Loucy (cell line): ENCODE measurements at regions not wholly inside any gene's neighbourhood (a gene's known extent, or its start where the extent isn't known, plus 50 kb on each side); places are given as distances from the start of the nearest gene placed in this dataset.

Source experiments
- H2AFZ ChIP-seq: fragments of 200-600 bp; sonication (generic); 2 replicates; pipeline ENCODE4 v1.6.0; 2016; ENCODE audit warnings: antibody characterized with exemption, mild to moderate bottlenecking, low read length, moderate library complexity
- H3F3A ChIP-seq: fragments of 200-600 bp; 2 replicates; pipeline ENCODE4 v1.6.0; 2016; ENCODE audit warnings: antibody characterized with exemption, low read depth, mild to moderate bottlenecking
- H3K27me3 ChIP-seq: fragments of 200-600 bp; sonication (generic); 2 replicates; pipeline ENCODE4 v1.6.1; 2014; ENCODE audit warnings: low read length, mild to moderate bottlenecking; ENCODE audit not compliant: insufficient read depth, poor library complexity, severe bottlenecking
- H3K36me3 ChIP-seq: fragments of 200-600 bp; sonication (generic); 2 replicates; pipeline ENCODE4 v1.6.1; 2016; ENCODE audit warnings: low read length; ENCODE audit not compliant: insufficient read depth
- H3K4me1 ChIP-seq: fragments of 200-600 bp; sonication (generic); 2 replicates; pipeline ENCODE4 v1.5.1; 2014; ENCODE audit warnings: low read length, mild to moderate bottlenecking; ENCODE audit not compliant: insufficient read depth, poor library complexity, severe bottlenecking
- H3K4me2 ChIP-seq: fragments of 200-600 bp; sonication (generic); 2 replicates; pipeline ENCODE4 v1.6.0; 2014; ENCODE audit warnings: antibody characterized with exemption, low read length, low read depth, mild to moderate bottlenecking; ENCODE audit not compliant: poor library complexity, severe bottlenecking
- H3K4me3 ChIP-seq: fragments of 200-600 bp; sonication (generic); 2 replicates; pipeline ENCODE4 v1.5.1; 2014; ENCODE audit warnings: low read length, mild to moderate bottlenecking, mixed read lengths; ENCODE audit not compliant: poor library complexity, severe bottlenecking
- H3K79me2 ChIP-seq: fragments of 200-600 bp; sonication (generic); 2 replicates; pipeline ENCODE4 v1.6.1; 2014; ENCODE audit warnings: low read length; ENCODE audit not compliant: insufficient read depth
- H3K9ac ChIP-seq: fragments of 200-600 bp; sonication (generic); 2 replicates; pipeline ENCODE4 v1.6.0; 2014; ENCODE audit warnings: mild to moderate bottlenecking, low read depth, low read length, moderate library complexity; ENCODE audit not compliant: poor library complexity, severe bottlenecking
- H3K9me2 ChIP-seq: fragments of 200-600 bp; sonication (generic); replicated peaks from 2 replicates; pipeline ENCODE4 v1.6.1; 2016; ENCODE audit warnings: low read depth, low read length, mixed read lengths
- H3K9me3 ChIP-seq: fragments of 200-600 bp; sonication (generic); 2 replicates; pipeline ENCODE4 v1.6.1; 2014; ENCODE audit warnings: mild to moderate bottlenecking, antibody characterized with exemption, low read length, low read depth; ENCODE audit not compliant: insufficient read depth
- H4K20me1 ChIP-seq: fragments of 200-600 bp; sonication (generic); 2 replicates; pipeline ENCODE4 v1.6.0; 2014; ENCODE audit warnings: antibody characterized with exemption, low read length, mild to moderate bottlenecking; ENCODE audit not compliant: insufficient read depth, poor library complexity, severe bottlenecking
- CTCF ChIP-seq: fragments of 200-600 bp; sonication (generic); conservative IDR thresholded peaks from 2 replicates; pipeline ENCODE4 v1.5.1; 2014; ENCODE audit warnings: mild to moderate bottlenecking, antibody characterized with exemption, low read length
- EZH2phosphoT487 ChIP-seq: fragments of 200-600 bp; IDR thresholded peaks from 2 replicates; pipeline ENCODE4 v1.6.1; 2018; ENCODE audit warnings: antibody characterized with exemption, mild to moderate bottlenecking, moderate library complexity, borderline replicate concordance

DNA sequence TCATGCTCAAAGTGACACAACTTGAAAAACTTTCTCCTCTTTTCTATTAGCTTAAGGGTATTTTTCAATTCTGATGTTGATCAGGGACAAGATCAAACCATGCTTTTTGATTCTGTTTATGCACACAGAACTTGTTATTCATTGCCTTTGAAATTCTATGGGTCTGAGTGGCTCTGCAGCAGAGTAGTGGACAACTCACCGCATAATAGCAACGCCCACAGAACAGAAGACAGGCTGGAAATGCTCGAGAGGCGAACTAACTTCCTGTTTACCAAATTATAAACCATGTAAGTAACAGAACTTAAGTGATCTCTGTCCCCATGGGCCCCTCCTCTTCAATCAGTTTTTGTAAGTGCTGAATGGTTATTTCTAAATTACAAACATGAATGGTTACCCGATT is 131.2 kb downstream of the CBLN2 start:
- Histone ChIP-seq H3K27me3 (no peaks in the 10 kb centered on the region), H3K79me2 (no peaks in the 10 kb centered on the region), H3K4me1 (no peaks in the 10 kb centered on the region), H3K9me3 (no peaks in the 10 kb centered on the region), H3K36me3 (no peaks in the 10 kb centered on the region), H3K4me3 (no peak overlapping the region), H3K4me2 (no peak overlapping the region), H4K20me1 (no peaks in the 10 kb centered on the region), H3K9ac (no peak overlapping the region), H3F3A (no peaks in the 10 kb centered on the region), H3K9me2 (no peaks in the 10 kb centered on the region), H2AFZ (no peak overlapping the region)
- TF ChIP-seq EZH2phosphoT487, result no peak
- TF ChIP-seq CTCF, result no peak

GRCh38 chr18:72411261-72411660 is 132.9 kb downstream of the CBLN2 start:
- H3K4me2 ChIP-seq, result no peak overlapping the region
- H3K79me2 ChIP-seq, result no peaks in the 10 kb centered on the region
- no peak overlapping the region for H3K4me3 ChIP-seq
- no peaks in the 10 kb centered on the region for H3F3A ChIP-seq
- TF ChIP-seq CTCF, result no peak
- TF ChIP-seq EZH2phosphoT487, result no peak
- H3K9me3 ChIP-seq, result no peaks in the 10 kb centered on the region
- no peaks in the 10 kb centered on the region for H4K20me1 ChIP-seq
- no peaks in the 10 kb centered on the region for H3K27me3 ChIP-seq
- no peak overlapping the region for H3K9ac ChIP-seq
- H3K4me1 ChIP-seq, result no peaks in the 10 kb centered on the region
- no peaks in the 10 kb centered on the region for H3K9me2 ChIP-seq
- no peak overlapping the region for H2AFZ ChIP-seq
- no peaks in the 10 kb centered on the region for H3K36me3 ChIP-seq

DNA sequence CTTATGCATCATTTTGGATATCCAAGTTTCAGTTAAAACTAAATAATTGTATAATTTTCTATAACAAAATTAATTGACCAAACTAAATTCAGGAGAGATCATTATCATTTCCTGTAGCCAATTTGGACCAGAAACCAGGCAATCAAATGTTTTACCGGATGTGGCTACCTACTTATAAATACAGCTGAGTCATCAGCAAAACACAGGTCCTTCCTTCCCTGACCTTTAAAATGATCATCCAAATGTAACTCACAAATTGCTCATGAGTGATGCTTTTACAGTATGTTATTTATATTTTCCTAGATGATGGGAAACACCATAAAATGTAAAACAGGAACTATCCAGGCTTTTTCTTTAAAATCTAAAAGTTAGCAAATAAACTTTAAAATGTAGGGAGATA is 133.7 kb downstream of the CBLN2 start:
- Histone ChIP-seq H3K9me2 (no peaks in the 10 kb centered on the region), H3K4me1 (no peaks in the 10 kb centered on the region), H3K27me3 (no peaks in the 10 kb centered on the region), H4K20me1 (no peaks in the 10 kb centered on the region), H3K79me2 (no peaks in the 10 kb centered on the region), H2AFZ (no peak overlapping the region), H3K4me2 (no peak overlapping the region), H3K9me3 (no peaks in the 10 kb centered on the region), H3K9ac (no peak overlapping the region), H3K4me3 (no peak overlapping the region), H3K36me3 (no peaks in the 10 kb centered on the region), H3F3A (no peaks in the 10 kb centered on the region)
- TF ChIP-seq EZH2phosphoT487, result no peak
- no peak for TF ChIP-seq CTCF
